ENCODE measurements at regions not wholly inside any gene's neighbourhood (a gene's known extent, or its start where the extent isn't known, plus 50 kb on each side); places are given as distances from the start of the nearest gene placed in this dataset.
"Not testable (repeated sequence)": the region's sequence is repeated elsewhere in the genome, so short reads cannot be mapped to it uniquely, and the experiment has no call there.

DNA sequence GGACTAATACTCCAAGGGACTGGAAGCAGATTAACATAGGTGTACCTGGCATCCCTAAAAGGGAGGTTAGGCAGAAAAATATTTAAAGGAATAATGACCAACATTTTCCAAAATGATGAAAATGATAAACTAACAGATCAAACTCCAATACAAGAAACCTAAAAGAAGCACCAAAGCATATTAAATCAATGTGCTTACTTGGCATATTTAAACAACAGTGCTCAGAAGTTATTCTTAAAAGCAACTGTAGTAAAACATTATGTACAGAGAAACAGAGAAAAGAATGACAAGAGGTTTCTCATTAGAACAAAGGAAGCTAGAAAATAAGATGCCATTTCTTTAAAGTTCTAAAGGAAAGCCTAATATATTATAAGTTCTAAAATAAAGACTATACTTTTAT lies 947.3 kb upstream of the TMEFF2 start:
- ATAC-seq (no peak), DNase-seq (ENCODE audit: low read depth, low spot score) (no peak)
- H4K20me1 ChIP-seq (ENCODE audit: insufficient read depth) = no peaks in the 10 kb centered on the region
- no peaks in the 10 kb centered on the region for H3K4me1 ChIP-seq (ENCODE audit: control insufficient read depth in 1 of 2, insufficient read depth in 2 of 2, low read length in 2 of 2)
- H3K4me3 ChIP-seq (replicated peaks in 1 of 2; ENCODE audit: low read depth in 1 of 2, low read length in 2 of 2) = no peak overlapping the region
- H3K36me3 ChIP-seq (ENCODE audit: control insufficient read depth in 1 of 2, insufficient read depth in 2 of 2, low read length in 2 of 2) = no peaks in the 10 kb centered on the region
- H3K9me3 ChIP-seq (ENCODE audit: control insufficient read depth in 1 of 2, insufficient read depth in 1 of 2, low read depth in 1 of 2, low read length in 2 of 2) = no peaks in the 10 kb centered on the region
- no peaks in the 10 kb centered on the region for H3K27me3 ChIP-seq (ENCODE audit: insufficient read depth, low read length)
- H3K4me2 ChIP-seq (ENCODE audit: low read length) = no peak overlapping the region
- no peak overlapping the region for H3K9ac ChIP-seq (ENCODE audit: low read length)
- H3K27ac ChIP-seq (ENCODE audit: low read depth, low read length) = no peak overlapping the region
- H2AFZ ChIP-seq (ENCODE audit: low read depth, low read length, poor library complexity, severe bottlenecking) = no peak overlapping the region
- ChIA-PET POLR2A (no interaction called here), CTCF (no interaction called here), RAD21 (ENCODE audit: low non-redundant PET in 1 of 2, low total read pairs in 2 of 2, uncharacterized antibody in 2 of 2, unreplicated experiment in 2 of 2) (no interaction called here)
- intact Hi-C loops (cut with micrococcal nuclease) = no loop called here
- no TSS peak for BruUV-seq (replicated peaks)
- no peaks in the 10 kb centered on the region; the same call in 1 of the 2 replicates for H3K9me2 ChIP-seq (ENCODE audit: insufficient read depth)
- no peak for TF ChIP-seq CBX3 (IDR thresholded peaks at IDR 0.05; ENCODE audit: low read depth)
- TF ChIP-seq CEBPB (IDR thresholded peaks at IDR 0.05; ENCODE audit: low read depth) = no peak
- no peak for TF ChIP-seq JUND (IDR thresholded peaks at IDR 0.05)
- TF ChIP-seq, protein P1, sequence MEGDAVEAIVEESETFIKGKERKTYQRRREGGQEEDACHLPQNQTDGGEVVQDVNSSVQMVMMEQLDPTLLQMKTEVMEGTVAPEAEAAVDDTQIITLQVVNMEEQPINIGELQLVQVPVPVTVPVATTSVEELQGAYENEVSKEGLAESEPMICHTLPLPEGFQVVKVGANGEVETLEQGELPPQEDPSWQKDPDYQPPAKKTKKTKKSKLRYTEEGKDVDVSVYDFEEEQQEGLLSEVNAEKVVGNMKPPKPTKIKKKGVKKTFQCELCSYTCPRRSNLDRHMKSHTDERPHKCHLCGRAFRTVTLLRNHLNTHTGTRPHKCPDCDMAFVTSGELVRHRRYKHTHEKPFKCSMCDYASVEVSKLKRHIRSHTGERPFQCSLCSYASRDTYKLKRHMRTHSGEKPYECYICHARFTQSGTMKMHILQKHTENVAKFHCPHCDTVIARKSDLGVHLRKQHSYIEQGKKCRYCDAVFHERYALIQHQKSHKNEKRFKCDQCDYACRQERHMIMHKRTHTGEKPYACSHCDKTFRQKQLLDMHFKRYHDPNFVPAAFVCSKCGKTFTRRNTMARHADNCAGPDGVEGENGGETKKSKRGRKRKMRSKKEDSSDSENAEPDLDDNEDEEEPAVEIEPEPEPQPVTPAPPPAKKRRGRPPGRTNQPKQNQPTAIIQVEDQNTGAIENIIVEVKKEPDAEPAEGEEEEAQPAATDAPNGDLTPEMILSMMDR (IDR thresholded peaks at IDR 0.05 in 2 of 3, conservative IDR thresholded peaks at IDR 0.05 in 1 of 3; ENCODE audit: borderline replicate concordance in 1 of 3, insufficient read depth in 1 of 3, low read depth in 2 of 3, low read length in 2 of 3) = no peak
- TF ChIP-seq SIN3A (IDR thresholded peaks at IDR 0.05; ENCODE audit: low read depth) = no peak
- no peak for TF ChIP-seq POLR2AphosphoS5 (IDR thresholded peaks at IDR 0.05; ENCODE audit: low read depth, low read length)
- TF ChIP-seq, protein P2, sequence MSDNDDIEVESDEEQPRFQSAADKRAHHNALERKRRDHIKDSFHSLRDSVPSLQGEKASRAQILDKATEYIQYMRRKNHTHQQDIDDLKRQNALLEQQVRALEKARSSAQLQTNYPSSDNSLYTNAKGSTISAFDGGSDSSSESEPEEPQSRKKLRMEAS (IDR thresholded peaks at IDR 0.05) = no peak
- TF ChIP-seq TCF7L2 (IDR thresholded peaks at IDR 0.05; ENCODE audit: borderline replicate concordance, extremely low read depth, insufficient read depth, insufficient read length) = no peak
- no peak for TF ChIP-seq EGR1 (IDR thresholded peaks at IDR 0.05; ENCODE audit: low read depth)
- no peak for TF ChIP-seq POLR2A (IDR thresholded peaks at IDR 0.05; ENCODE audit: borderline replicate concordance, extremely low read depth, insufficient read depth, insufficient read length)
- no peak for TF ChIP-seq SP1 (IDR thresholded peaks at IDR 0.05; ENCODE audit: low read depth)
- no peak for TF ChIP-seq ZNF274 (IDR thresholded peaks at IDR 0.05; ENCODE audit: low read depth, low read length)
- no peak for TF ChIP-seq SRF (IDR thresholded peaks at IDR 0.05; ENCODE audit: low read depth)
- TF ChIP-seq ELF1 (IDR thresholded peaks at IDR 0.05; ENCODE audit: borderline replicate concordance, low read depth) = no peak
- no peaks in the 10 kb centered on the region for H3K79me2 ChIP-seq (ENCODE audit: insufficient read depth, low read length)

DNA sequence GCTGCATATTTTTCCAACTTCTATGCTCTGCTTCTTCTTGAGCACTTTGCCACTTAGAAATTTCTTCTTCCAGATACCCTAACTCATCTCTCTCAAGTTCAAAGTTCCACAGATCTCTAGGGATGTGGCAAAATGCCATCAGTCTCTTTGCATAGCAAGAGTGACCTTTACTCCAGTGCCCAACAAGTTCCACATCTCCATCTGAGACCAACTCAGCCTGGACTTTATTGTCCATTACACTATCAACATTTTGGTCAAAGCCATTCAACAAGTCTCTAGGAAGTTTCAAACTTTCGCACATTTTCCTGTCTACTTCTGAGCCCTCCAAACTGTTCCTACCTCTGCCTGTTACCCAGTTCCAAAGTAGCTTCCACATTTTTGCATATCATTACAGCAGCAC lies 946.2 kb upstream of the TMEFF2 start:
- H3K4me3 ChIP-seq (replicated peaks in 1 of 2; ENCODE audit: low read depth in 1 of 2, low read length in 2 of 2); intact Hi-C loops (cut with micrococcal nuclease); H3K4me1 ChIP-seq (ENCODE audit: control insufficient read depth in 1 of 2, insufficient read depth in 2 of 2, low read length in 2 of 2); ATAC-seq; H3K36me3 ChIP-seq (ENCODE audit: control insufficient read depth in 1 of 2, insufficient read depth in 2 of 2, low read length in 2 of 2); POLR2A ChIA-PET; H3K9me2 ChIP-seq (ENCODE audit: insufficient read depth); H3K27ac ChIP-seq (ENCODE audit: low read depth, low read length); H4K20me1 ChIP-seq (ENCODE audit: insufficient read depth); H3K4me2 ChIP-seq (ENCODE audit: low read length); H2AFZ ChIP-seq (ENCODE audit: low read depth, low read length, poor library complexity, severe bottlenecking); RAD21 ChIA-PET (ENCODE audit: low non-redundant PET in 1 of 2, low total read pairs in 2 of 2, uncharacterized antibody in 2 of 2, unreplicated experiment in 2 of 2); H3K27me3 ChIP-seq (ENCODE audit: insufficient read depth, low read length); CTCF ChIA-PET; DNase-seq (ENCODE audit: low read depth, low spot score); H3K9me3 ChIP-seq (ENCODE audit: control insufficient read depth in 1 of 2, insufficient read depth in 1 of 2, low read depth in 1 of 2, low read length in 2 of 2); BruUV-seq (replicated peaks); H3K79me2 ChIP-seq (ENCODE audit: insufficient read depth, low read length); H3K9ac ChIP-seq (ENCODE audit: low read length): not testable (repeated sequence)

All from HCT116 (cell line).